Loucy (cell line): ENCODE measurements at regions not wholly inside any gene's neighbourhood (a gene's known extent, or its start where the extent isn't known, plus 50 kb on each side); places are given as distances from the start of the nearest gene placed in this dataset.

Experiments used
- H2AFZ ChIP-seq: fragments of 200-600 bp; sonication (generic); 2 replicates; pipeline ENCODE4 v1.6.0; 2016; ENCODE audit warnings: antibody characterized with exemption, mild to moderate bottlenecking, low read length, moderate library complexity
- H3F3A ChIP-seq: fragments of 200-600 bp; 2 replicates; pipeline ENCODE4 v1.6.0; 2016; ENCODE audit warnings: antibody characterized with exemption, low read depth, mild to moderate bottlenecking
- H3K27me3 ChIP-seq: fragments of 200-600 bp; sonication (generic); 2 replicates; pipeline ENCODE4 v1.6.1; 2014; ENCODE audit warnings: low read length, mild to moderate bottlenecking; ENCODE audit not compliant: insufficient read depth, poor library complexity, severe bottlenecking
- H3K36me3 ChIP-seq: fragments of 200-600 bp; sonication (generic); 2 replicates; pipeline ENCODE4 v1.6.1; 2016; ENCODE audit warnings: low read length; ENCODE audit not compliant: insufficient read depth
- H3K4me1 ChIP-seq: fragments of 200-600 bp; sonication (generic); 2 replicates; pipeline ENCODE4 v1.5.1; 2014; ENCODE audit warnings: low read length, mild to moderate bottlenecking; ENCODE audit not compliant: insufficient read depth, poor library complexity, severe bottlenecking
- H3K4me2 ChIP-seq: fragments of 200-600 bp; sonication (generic); 2 replicates; pipeline ENCODE4 v1.6.0; 2014; ENCODE audit warnings: antibody characterized with exemption, low read length, low read depth, mild to moderate bottlenecking; ENCODE audit not compliant: poor library complexity, severe bottlenecking
- H3K4me3 ChIP-seq: fragments of 200-600 bp; sonication (generic); 2 replicates; pipeline ENCODE4 v1.5.1; 2014; ENCODE audit warnings: low read length, mild to moderate bottlenecking, mixed read lengths; ENCODE audit not compliant: poor library complexity, severe bottlenecking
- H3K79me2 ChIP-seq: fragments of 200-600 bp; sonication (generic); 2 replicates; pipeline ENCODE4 v1.6.1; 2014; ENCODE audit warnings: low read length; ENCODE audit not compliant: insufficient read depth
- H3K9ac ChIP-seq: fragments of 200-600 bp; sonication (generic); 2 replicates; pipeline ENCODE4 v1.6.0; 2014; ENCODE audit warnings: mild to moderate bottlenecking, low read depth, low read length, moderate library complexity; ENCODE audit not compliant: poor library complexity, severe bottlenecking
- H3K9me2 ChIP-seq: fragments of 200-600 bp; sonication (generic); replicated peaks from 2 replicates; pipeline ENCODE4 v1.6.1; 2016; ENCODE audit warnings: low read depth, low read length, mixed read lengths
- H3K9me3 ChIP-seq: fragments of 200-600 bp; sonication (generic); 2 replicates; pipeline ENCODE4 v1.6.1; 2014; ENCODE audit warnings: mild to moderate bottlenecking, antibody characterized with exemption, low read length, low read depth; ENCODE audit not compliant: insufficient read depth
- H4K20me1 ChIP-seq: fragments of 200-600 bp; sonication (generic); 2 replicates; pipeline ENCODE4 v1.6.0; 2014; ENCODE audit warnings: antibody characterized with exemption, low read length, mild to moderate bottlenecking; ENCODE audit not compliant: insufficient read depth, poor library complexity, severe bottlenecking
- CTCF ChIP-seq: fragments of 200-600 bp; sonication (generic); conservative IDR thresholded peaks from 2 replicates; pipeline ENCODE4 v1.5.1; 2014; ENCODE audit warnings: mild to moderate bottlenecking, antibody characterized with exemption, low read length
- EZH2phosphoT487 ChIP-seq: fragments of 200-600 bp; IDR thresholded peaks from 2 replicates; pipeline ENCODE4 v1.6.1; 2018; ENCODE audit warnings: antibody characterized with exemption, mild to moderate bottlenecking, moderate library complexity, borderline replicate concordance

- no peaks in the 10 kb centered on the region for H3K27me3 ChIP-seq
- no peaks in the 10 kb centered on the region for H3K9me2 ChIP-seq
- H3K79me2 ChIP-seq: no peaks in the 10 kb centered on the region
- no peak overlapping the region for H3K4me3 ChIP-seq
- H3K4me1 ChIP-seq: no peaks in the 10 kb centered on the region
- no peak overlapping the region for H3K4me2 ChIP-seq
- no peak overlapping the region for H3K9ac ChIP-seq
- H3K36me3 ChIP-seq: no peaks in the 10 kb centered on the region
- no peaks in the 10 kb centered on the region; the same call in 1 of the 2 replicates for H3K9me3 ChIP-seq
- H4K20me1 ChIP-seq: no peaks in the 10 kb centered on the region
- no peak for TF ChIP-seq CTCF
- no peak for TF ChIP-seq EZH2phosphoT487
- H2AFZ ChIP-seq: no peak overlapping the region
- no peaks in the 10 kb centered on the region for H3F3A ChIP-seq
These were observed 337.2 kb downstream of the CDH11 start for GRCh38 chr16:64784635-64785034.

- H4K20me1 ChIP-seq: no peaks in the 10 kb centered on the region
- H3K4me1 ChIP-seq: no peaks in the 10 kb centered on the region
- H3K36me3 ChIP-seq: no peaks in the 10 kb centered on the region
- no peaks in the 10 kb centered on the region; the same call in 1 of the 2 replicates for H3K9me3 ChIP-seq
- no peaks in the 10 kb centered on the region for H3K9me2 ChIP-seq
- H3K79me2 ChIP-seq: no peaks in the 10 kb centered on the region
- H3F3A ChIP-seq: no peaks in the 10 kb centered on the region
- no peak overlapping the region for H3K4me2 ChIP-seq
- TF ChIP-seq EZH2phosphoT487: no peak
- TF ChIP-seq CTCF: no peak
- no peak overlapping the region for H3K9ac ChIP-seq
- no peak overlapping the region for H3K4me3 ChIP-seq
- no peaks in the 10 kb centered on the region for H3K27me3 ChIP-seq
- H2AFZ ChIP-seq: no peak overlapping the region
These were observed 339.4 kb downstream of the CDH11 start for GRCh38 chr16:64782484-64782883.

GRCh38 chr16:64780445-64780844, 341.4 kb downstream of the CDH11 start:
- H3K9me3 ChIP-seq: no peaks in the 10 kb centered on the region; the same call in 1 of the 2 replicates
- H4K20me1 ChIP-seq: no peaks in the 10 kb centered on the region
- H3K79me2 ChIP-seq: no peaks in the 10 kb centered on the region
- H3K4me2 ChIP-seq: no peak overlapping the region
- H3F3A ChIP-seq: no peaks in the 10 kb centered on the region
- TF ChIP-seq CTCF: no peak
- no peak for TF ChIP-seq EZH2phosphoT487
- H3K36me3 ChIP-seq: no peaks in the 10 kb centered on the region
- H3K4me3 ChIP-seq: no peak overlapping the region
- no peaks in the 10 kb centered on the region for H3K27me3 ChIP-seq
- no peak overlapping the region for H2AFZ ChIP-seq
- no peaks in the 10 kb centered on the region for H3K4me1 ChIP-seq
- H3K9me2 ChIP-seq: no peaks in the 10 kb centered on the region
- H3K9ac ChIP-seq: no peak overlapping the region
